Panc1 (cell line): ENCODE measurements at regions not wholly inside any gene's neighbourhood (a gene's known extent, or its start where the extent isn't known, plus 50 kb on each side); places are given as distances from the start of the nearest gene placed in this dataset.

Experiments
- ATAC-seq: fragments of 200-7000 bp; cut with Tn5 transposase; 2 replicates; pipeline ENCODE4 v1.9.1; 2020; ENCODE audit warnings: mild to moderate bottlenecking, moderate library complexity
- BruUV-seq: library from RNA; stranded (reverse); fragments of 400-500 nt; replicated peaks from 2 replicates; lab custom pipeline; 2021; lab: Mats Ljungman, UMichigan
- CTCF ChIA-PET: fragments of 300-600 bp; sonication (Branson Sonifier 250); formaldehyde crosslinking; loops from one replicate; lab custom pipeline; 2022; ENCODE audit warnings: antibody characterized with exemption; lab: Charles Lee
- POLR2A ChIA-PET: fragments of 300-600 bp; sonication (Branson Sonifier 250); formaldehyde crosslinking; loops from one replicate; lab custom pipeline; 2022; ENCODE audit warnings: antibody characterized with exemption; lab: Charles Lee
- DNase-seq: peaks from one replicate; pipeline ENCODE4 v3.0.0-alpha.2; 2010; ENCODE audit warnings: low read depth, low spot score
- H3K27ac ChIP-seq: 2 replicates; pipeline ENCODE4 v1.5.1; 2011; ENCODE audit warnings: mild to moderate bottlenecking, low read length, inconsistent platforms
- H3K27me3 ChIP-seq: fragments of 200-500 bp; sonication (Bioruptor generic); 2 replicates; pipeline ENCODE4 v1.6.0; 2014; ENCODE audit warnings: low read length, inconsistent platforms; ENCODE audit not compliant: control insufficient read depth, insufficient read depth
- H3K36me3 ChIP-seq: fragments of 200-500 bp; sonication (Bioruptor generic); 2 replicates; pipeline ENCODE4 v1.5.1; 2014; ENCODE audit warnings: inconsistent platforms, mild to moderate bottlenecking, low read length, moderate library complexity; ENCODE audit not compliant: control insufficient read depth, insufficient read depth
- H3K4me1 ChIP-seq: 2 replicates; pipeline ENCODE4 v1.5.1; 2011; ENCODE audit warnings: inconsistent platforms, mild to moderate bottlenecking, low read length, moderate library complexity; ENCODE audit not compliant: control insufficient read depth, insufficient read depth
- H3K4me3 ChIP-seq, 2 experiments: 2 replicates each; pipeline ENCODE4 v1.5.1; 2011 to 2012; ENCODE audit warnings: low read depth in 2 of 2, low read length in 2 of 2, mild to moderate bottlenecking in 2 of 2, inconsistent platforms in 1 of 2, moderate library complexity in 1 of 2
- H3K9me3 ChIP-seq: fragments of 200-500 bp; sonication (Bioruptor generic); 2 replicates; pipeline ENCODE4 v1.5.1; 2014; ENCODE audit warnings: low read depth, mild to moderate bottlenecking, inconsistent platforms, low read length, moderate library complexity; ENCODE audit not compliant: control insufficient read depth, insufficient read depth
- POLR2AphosphoS5 ChIP-seq: IDR thresholded peaks from 2 replicates; pipeline ENCODE4 v1.6.1; 2012; ENCODE audit warnings: mild to moderate bottlenecking, low read depth, low read length, moderate library complexity
- SIN3A ChIP-seq: IDR thresholded peaks from 2 replicates; pipeline ENCODE4 v1.6.1; 2012; ENCODE audit warnings: low read depth, mild to moderate bottlenecking, low read length, moderate library complexity, borderline replicate concordance; ENCODE audit not compliant: insufficient read depth
- TCF7L2 ChIP-seq: IDR thresholded peaks from 2 replicates; pipeline ENCODE4 v1.6.1; 2011; ENCODE audit warnings: mild to moderate bottlenecking, low read depth, low read length, inconsistent platforms
- in situ Hi-C: cut with HindIII; loops from 2 replicates; pipeline ENCODE4 v1.10.0; 2016; ENCODE audit warnings: low sequenced_read_pairs, low pct_unique_long_range_greater_than_20kb
- intact Hi-C: fragments of 100-400 bp; cut with micrococcal nuclease; formaldehyde crosslinking; loops from one replicate; pipeline ENCODE4 v1.10.0; 2022; ENCODE audit not compliant: unreplicated experiment
- TF ChIP-seq, protein P1 (sequence below), 2 experiments: IDR thresholded peaks; 2 replicates each; pipeline ENCODE4 v1.6.1; 2011 to 2012; ENCODE audit warnings: low read depth in 2 of 2, control low read depth in 1 of 2, low read length in 1 of 2, mild to moderate bottlenecking in 1 of 2, moderate library complexity in 1 of 2; ENCODE audit not compliant: insufficient read depth in 1 of 2
- TF ChIP-seq, protein P2 (sequence below): fragments of 450-650 bp; IDR thresholded peaks from 2 replicates; pipeline ENCODE4 v1.5.1; 2017; ENCODE audit warnings: mild to moderate bottlenecking

DNA sequence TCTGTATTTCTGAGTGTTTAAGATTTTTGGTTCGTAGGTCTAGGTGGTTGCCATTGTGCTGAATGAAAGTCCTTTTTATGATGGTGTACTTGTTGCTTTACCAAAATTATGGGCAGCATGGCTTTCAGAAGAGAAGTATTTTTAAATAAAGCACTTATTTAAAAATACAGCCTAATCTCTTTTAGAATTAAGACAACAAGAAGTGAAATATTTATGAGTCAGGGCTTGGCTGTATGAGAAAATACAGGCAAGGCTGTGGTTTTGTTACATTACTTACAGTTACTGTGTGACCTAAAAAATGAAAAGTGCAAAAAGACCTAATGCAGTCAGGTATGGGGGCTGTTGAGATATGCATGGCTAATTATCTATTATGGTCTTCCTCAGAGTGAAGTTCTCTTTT is 185.2 kb upstream of the PPP1R3A start:
- TF ChIP-seq, protein P1, sequence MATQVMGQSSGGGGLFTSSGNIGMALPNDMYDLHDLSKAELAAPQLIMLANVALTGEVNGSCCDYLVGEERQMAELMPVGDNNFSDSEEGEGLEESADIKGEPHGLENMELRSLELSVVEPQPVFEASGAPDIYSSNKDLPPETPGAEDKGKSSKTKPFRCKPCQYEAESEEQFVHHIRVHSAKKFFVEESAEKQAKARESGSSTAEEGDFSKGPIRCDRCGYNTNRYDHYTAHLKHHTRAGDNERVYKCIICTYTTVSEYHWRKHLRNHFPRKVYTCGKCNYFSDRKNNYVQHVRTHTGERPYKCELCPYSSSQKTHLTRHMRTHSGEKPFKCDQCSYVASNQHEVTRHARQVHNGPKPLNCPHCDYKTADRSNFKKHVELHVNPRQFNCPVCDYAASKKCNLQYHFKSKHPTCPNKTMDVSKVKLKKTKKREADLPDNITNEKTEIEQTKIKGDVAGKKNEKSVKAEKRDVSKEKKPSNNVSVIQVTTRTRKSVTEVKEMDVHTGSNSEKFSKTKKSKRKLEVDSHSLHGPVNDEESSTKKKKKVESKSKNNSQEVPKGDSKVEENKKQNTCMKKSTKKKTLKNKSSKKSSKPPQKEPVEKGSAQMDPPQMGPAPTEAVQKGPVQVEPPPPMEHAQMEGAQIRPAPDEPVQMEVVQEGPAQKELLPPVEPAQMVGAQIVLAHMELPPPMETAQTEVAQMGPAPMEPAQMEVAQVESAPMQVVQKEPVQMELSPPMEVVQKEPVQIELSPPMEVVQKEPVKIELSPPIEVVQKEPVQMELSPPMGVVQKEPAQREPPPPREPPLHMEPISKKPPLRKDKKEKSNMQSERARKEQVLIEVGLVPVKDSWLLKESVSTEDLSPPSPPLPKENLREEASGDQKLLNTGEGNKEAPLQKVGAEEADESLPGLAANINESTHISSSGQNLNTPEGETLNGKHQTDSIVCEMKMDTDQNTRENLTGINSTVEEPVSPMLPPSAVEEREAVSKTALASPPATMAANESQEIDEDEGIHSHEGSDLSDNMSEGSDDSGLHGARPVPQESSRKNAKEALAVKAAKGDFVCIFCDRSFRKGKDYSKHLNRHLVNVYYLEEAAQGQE (IDR thresholded peaks at IDR 0.05; ENCODE audit: insufficient read depth in 1 of 2, low read depth in 2 of 2, low read length in 1 of 2), result no peak
- TF ChIP-seq, protein P2, sequence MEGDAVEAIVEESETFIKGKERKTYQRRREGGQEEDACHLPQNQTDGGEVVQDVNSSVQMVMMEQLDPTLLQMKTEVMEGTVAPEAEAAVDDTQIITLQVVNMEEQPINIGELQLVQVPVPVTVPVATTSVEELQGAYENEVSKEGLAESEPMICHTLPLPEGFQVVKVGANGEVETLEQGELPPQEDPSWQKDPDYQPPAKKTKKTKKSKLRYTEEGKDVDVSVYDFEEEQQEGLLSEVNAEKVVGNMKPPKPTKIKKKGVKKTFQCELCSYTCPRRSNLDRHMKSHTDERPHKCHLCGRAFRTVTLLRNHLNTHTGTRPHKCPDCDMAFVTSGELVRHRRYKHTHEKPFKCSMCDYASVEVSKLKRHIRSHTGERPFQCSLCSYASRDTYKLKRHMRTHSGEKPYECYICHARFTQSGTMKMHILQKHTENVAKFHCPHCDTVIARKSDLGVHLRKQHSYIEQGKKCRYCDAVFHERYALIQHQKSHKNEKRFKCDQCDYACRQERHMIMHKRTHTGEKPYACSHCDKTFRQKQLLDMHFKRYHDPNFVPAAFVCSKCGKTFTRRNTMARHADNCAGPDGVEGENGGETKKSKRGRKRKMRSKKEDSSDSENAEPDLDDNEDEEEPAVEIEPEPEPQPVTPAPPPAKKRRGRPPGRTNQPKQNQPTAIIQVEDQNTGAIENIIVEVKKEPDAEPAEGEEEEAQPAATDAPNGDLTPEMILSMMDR, result no peak
- TF ChIP-seq TCF7L2, result no peak
- TF ChIP-seq POLR2AphosphoS5, result no peak
- no peak for TF ChIP-seq SIN3A
- Histone ChIP-seq H3K4me1 (no peaks in the 10 kb centered on the region), H3K36me3 (no peaks in the 10 kb centered on the region), H3K4me3 (no peak overlapping the region), H3K27ac (no peak overlapping the region), H3K9me3 (no peaks in the 10 kb centered on the region), H3K27me3 (no peaks in the 10 kb centered on the region)
- in situ Hi-C loops (no loop called here), intact Hi-C loops (no loop called here)
- ChIA-PET CTCF (no interaction called here), POLR2A (no interaction called here)
- DNase-seq (no peak), ATAC-seq (no peak)
- no TSS peak for BruUV-seq

DNA sequence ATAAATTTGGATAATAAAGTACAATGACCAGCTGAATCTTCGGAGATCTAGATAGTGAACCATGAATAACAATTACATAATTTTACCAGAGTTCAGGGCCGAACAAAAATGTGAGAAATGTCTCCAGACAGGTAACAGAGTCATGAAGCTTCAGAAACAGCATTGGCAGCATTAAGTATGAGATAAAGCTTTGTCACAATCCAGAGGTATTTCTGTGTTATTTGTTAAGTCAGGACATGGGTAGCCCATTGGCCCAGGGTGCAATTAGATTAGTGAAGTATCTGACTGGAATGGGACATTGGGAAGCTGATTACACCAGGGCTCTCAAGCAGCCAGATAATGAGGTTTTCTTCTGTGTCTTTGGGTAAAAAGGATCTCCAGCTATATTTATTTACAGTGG is 184.2 kb upstream of the PPP1R3A start:
- Histone ChIP-seq H3K4me1 (no peaks in the 10 kb centered on the region), H3K9me3 (no peaks in the 10 kb centered on the region), H3K27me3 (no peaks in the 10 kb centered on the region), H3K36me3 (no peaks in the 10 kb centered on the region), H3K4me3 (no peak overlapping the region), H3K27ac (no peak overlapping the region)
- intact Hi-C loops (no loop called here), in situ Hi-C loops (no loop called here)
- ATAC-seq (no peak), DNase-seq (no peak)
- CTCF ChIA-PET, result no interaction called here
- POLR2A ChIA-PET, result interaction anchor here (0.5 kb wide), 1 partner anchor 21 kb away, joined by 3 read pairs; no protein-coding TSS in a partner anchor
- TF ChIP-seq, protein P1 (IDR thresholded peaks at IDR 0.05; ENCODE audit: insufficient read depth in 1 of 2, low read depth in 2 of 2, low read length in 1 of 2), result no peak
- TF ChIP-seq TCF7L2, result no peak
- TF ChIP-seq SIN3A, result no peak
- TF ChIP-seq, protein P2, result no peak
- no peak for TF ChIP-seq POLR2AphosphoS5
- no TSS peak for BruUV-seq
